Stimulated activated CD8-positive, alpha-beta memory T cell treated with anti-CD3 and anti-CD28 coated beads, Interleukin-7, amount 100 ng/mL, for 1 hour (primary cell): ENCODE measurements at regions not wholly inside any gene's neighbourhood (a gene's known extent, or its start where the extent isn't known, plus 50 kb on each side); places are given as distances from the start of the nearest gene placed in this dataset.

Experiments used
- DNase-seq, 2 donors: peaks; one replicate each; pipeline ENCODE4 v3.0.0-alpha.2; 2020; ENCODE audit warnings: low read depth in 2 of 2

GRCh38 chr6:2535506-2535905 lies 215.2 kb downstream of the MYLK4 start:
- DNase-seq: no peak

- no peak for DNase-seq
These were observed 216.2 kb downstream of the MYLK4 start for GRCh38 chr6:2534406-2535042.

GRCh38 chr6:2531426-2532215 lies 219.1 kb downstream of the MYLK4 start:
- no peak for DNase-seq

GRCh38 chr6:2529211-2529719 lies 221.5 kb downstream of the MYLK4 start:
- DNase-seq: no peak

- no peak for DNase-seq
These were observed 222.6 kb downstream of the MYLK4 start for GRCh38 chr6:2528156-2528555.

GRCh38 chr6:2526766-2527165 lies 224.0 kb downstream of the MYLK4 start:
- DNase-seq: no peak

- no peak for DNase-seq
These were observed 226.6 kb downstream of the MYLK4 start for GRCh38 chr6:2524090-2524489.

- DNase-seq: no peak
These were observed 227.7 kb downstream of the MYLK4 start for GRCh38 chr6:2523061-2523460.

GRCh38 chr6:2522521-2522920 lies 228.2 kb downstream of the MYLK4 start:
- DNase-seq: no peak

GRCh38 chr6:2517855-2518473 lies 232.8 kb downstream of the MYLK4 start:
- DNase-seq: no peak

- DNase-seq: no peak
These were observed 233.3 kb downstream of the MYLK4 start for GRCh38 chr6:2517401-2517800.

- no peak for DNase-seq
These were observed 234.7 kb downstream of the MYLK4 start for GRCh38 chr6:2516059-2516458.

GRCh38 chr6:2514965-2515543 lies 235.7 kb downstream of the MYLK4 start:
- DNase-seq: no peak

- DNase-seq: no peak
These were observed 237.9 kb downstream of the MYLK4 start for GRCh38 chr6:2512802-2513201.

GRCh38 chr6:2510316-2510715 lies 240.4 kb downstream of the MYLK4 start:
- no peak for DNase-seq

GRCh38 chr6:2509711-2510110 lies 241.0 kb downstream of the MYLK4 start:
- DNase-seq: no peak

- DNase-seq: no peak
These were observed 242.7 kb downstream of the MYLK4 start for GRCh38 chr6:2508071-2508470.

- DNase-seq: no peak
These were observed 243.1 kb downstream of the MYLK4 start for GRCh38 chr6:2507521-2508037.

GRCh38 chr6:2507016-2507415 lies 243.7 kb downstream of the MYLK4 start:
- no peak for DNase-seq

GRCh38 chr6:2505624-2506023 lies 245.1 kb downstream of the MYLK4 start:
- DNase-seq: no peak

GRCh38 chr6:2504495-2505064 lies 246.1 kb downstream of the MYLK4 start:
- DNase-seq: no peak
